ENCODE measurements at regions not wholly inside any gene's neighbourhood (a gene's known extent, or its start where the extent isn't known, plus 50 kb on each side); places are given as distances from the start of the nearest gene placed in this dataset.

DNA sequence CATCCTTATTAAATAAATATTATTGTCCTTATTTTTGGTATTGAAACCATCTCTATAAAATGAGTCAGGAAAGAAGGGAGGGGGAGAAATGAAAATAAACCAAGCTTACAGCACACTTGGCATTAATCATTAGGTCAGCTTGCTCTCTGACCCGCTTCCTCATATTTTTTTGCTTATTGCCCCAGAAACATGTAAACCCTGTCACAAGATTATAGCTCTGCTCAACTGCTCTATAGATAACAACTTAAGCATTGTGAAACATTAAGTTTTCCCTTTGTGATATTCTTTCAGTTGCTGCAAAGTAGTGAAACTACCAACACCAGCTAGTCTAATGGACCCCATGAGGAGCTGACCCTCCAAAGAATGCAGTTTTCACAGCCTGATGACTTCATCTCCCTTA is 819.5 kb downstream of the SLC16A7 start:
- DNase-seq (ENCODE audit: low spot score in 2 of 2, unreplicated experiment in 2 of 2) = no peak
- Mint-ChIP-seq H3K36me3 (no peaks in the 10 kb centered on the region), H3K4me1 (no peaks in the 10 kb centered on the region), H3K9me3 (peaks cover 22% of the 10 kb centered on the region), H3K4me3 (no peak overlapping the region), H3K27me3 (ENCODE audit: low read depth) (no peaks in the 10 kb centered on the region), H3K27ac (no peak overlapping the region)
- TF ChIP-seq, protein P1, sequence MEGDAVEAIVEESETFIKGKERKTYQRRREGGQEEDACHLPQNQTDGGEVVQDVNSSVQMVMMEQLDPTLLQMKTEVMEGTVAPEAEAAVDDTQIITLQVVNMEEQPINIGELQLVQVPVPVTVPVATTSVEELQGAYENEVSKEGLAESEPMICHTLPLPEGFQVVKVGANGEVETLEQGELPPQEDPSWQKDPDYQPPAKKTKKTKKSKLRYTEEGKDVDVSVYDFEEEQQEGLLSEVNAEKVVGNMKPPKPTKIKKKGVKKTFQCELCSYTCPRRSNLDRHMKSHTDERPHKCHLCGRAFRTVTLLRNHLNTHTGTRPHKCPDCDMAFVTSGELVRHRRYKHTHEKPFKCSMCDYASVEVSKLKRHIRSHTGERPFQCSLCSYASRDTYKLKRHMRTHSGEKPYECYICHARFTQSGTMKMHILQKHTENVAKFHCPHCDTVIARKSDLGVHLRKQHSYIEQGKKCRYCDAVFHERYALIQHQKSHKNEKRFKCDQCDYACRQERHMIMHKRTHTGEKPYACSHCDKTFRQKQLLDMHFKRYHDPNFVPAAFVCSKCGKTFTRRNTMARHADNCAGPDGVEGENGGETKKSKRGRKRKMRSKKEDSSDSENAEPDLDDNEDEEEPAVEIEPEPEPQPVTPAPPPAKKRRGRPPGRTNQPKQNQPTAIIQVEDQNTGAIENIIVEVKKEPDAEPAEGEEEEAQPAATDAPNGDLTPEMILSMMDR (IDR thresholded peaks at IDR 0.05; ENCODE audit: unreplicated experiment) = no peak

DNA sequence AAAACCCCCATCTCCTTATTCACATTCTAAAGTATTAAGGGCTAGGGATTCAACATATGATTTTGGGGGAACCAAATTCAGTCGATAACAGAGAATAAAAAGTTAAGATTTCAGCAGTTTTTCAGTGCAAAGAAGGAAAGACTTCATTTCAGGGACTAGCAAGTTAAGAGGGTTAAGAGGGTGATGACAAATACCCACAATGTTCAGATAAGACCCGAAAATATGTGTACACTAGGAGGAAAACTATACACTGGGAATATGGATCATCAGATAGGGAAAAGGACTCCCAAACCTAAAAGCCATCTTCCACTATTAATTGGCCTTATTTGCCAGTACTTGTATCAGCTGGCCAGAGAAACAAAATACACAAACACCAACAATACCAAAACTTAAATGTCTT is 824.2 kb downstream of the SLC16A7 start:
- Mint-ChIP-seq H3K4me3 (no peak overlapping the region), H3K36me3 (no peaks in the 10 kb centered on the region), H3K27me3 (ENCODE audit: low read depth) (no peaks in the 10 kb centered on the region), H3K9me3 (peaks cover 32% of the 10 kb centered on the region), H3K4me1 (no peaks in the 10 kb centered on the region), H3K27ac (no peak overlapping the region)
- DNase-seq (ENCODE audit: low spot score in 2 of 2, unreplicated experiment in 2 of 2) = no peak
- TF ChIP-seq, protein P1 (IDR thresholded peaks at IDR 0.05; ENCODE audit: unreplicated experiment) = no peak

DNA sequence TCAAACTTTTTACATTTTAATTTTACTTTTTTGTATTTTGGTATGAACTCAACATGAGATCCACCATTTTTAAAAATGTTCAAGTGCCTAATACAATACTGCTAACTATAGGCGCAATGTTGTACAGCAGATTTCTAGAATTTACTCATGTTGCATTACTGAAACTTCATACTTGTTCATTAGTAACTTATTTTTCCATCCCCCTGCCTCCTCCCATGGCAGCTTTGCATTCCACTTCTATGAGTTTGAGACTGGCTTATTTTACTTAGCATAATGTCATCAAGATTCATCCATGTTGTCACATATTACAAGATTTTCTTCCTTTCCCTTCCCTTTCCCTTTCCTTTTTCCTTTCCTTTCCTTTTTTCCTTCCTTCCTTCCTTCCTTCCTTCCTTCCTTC is 825.9 kb downstream of the SLC16A7 start:
- H3K27me3 Mint-ChIP-seq (ENCODE audit: low read depth) = no peaks in the 10 kb centered on the region
- no peak overlapping the region for H3K4me3 Mint-ChIP-seq
- H3K9me3 Mint-ChIP-seq = peaks cover 19% of the 10 kb centered on the region
- H3K4me1 Mint-ChIP-seq = no peaks in the 10 kb centered on the region
- no peak overlapping the region for H3K27ac Mint-ChIP-seq
- TF ChIP-seq, protein P1 (IDR thresholded peaks at IDR 0.05; ENCODE audit: unreplicated experiment) = no peak
- no peak for DNase-seq (ENCODE audit: low spot score in 2 of 2, unreplicated experiment in 2 of 2)
- no peaks in the 10 kb centered on the region for H3K36me3 Mint-ChIP-seq

DNA sequence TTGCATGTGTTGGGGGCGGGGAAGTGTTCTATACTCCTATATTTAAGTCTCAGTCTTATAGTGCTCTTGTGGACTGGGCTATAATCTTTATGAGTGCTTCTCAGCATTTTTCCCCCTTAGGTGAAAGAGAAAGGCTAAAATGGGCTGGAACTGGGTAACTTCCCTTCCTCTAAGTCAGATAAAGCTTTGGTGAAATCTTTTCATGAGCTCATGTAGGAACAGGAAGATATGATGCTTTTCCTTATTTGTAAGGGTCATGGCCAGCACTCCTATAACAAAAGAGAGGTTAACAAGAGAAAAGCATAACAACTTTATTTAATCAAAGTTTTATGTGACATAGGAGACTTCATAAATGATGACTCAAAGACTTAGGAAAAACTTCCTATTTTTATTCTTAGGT is 841.5 kb downstream of the SLC16A7 start:
- Mint-ChIP-seq H3K4me3 (no peak overlapping the region), H3K4me1 (no peaks in the 10 kb centered on the region), H3K36me3 (no peaks in the 10 kb centered on the region), H3K27ac (no peak overlapping the region), H3K9me3 (peaks cover 22% of the 10 kb centered on the region), H3K27me3 (ENCODE audit: low read depth) (no peaks in the 10 kb centered on the region)
- no peak for DNase-seq (ENCODE audit: low spot score in 2 of 2, unreplicated experiment in 2 of 2)
- TF ChIP-seq, protein P1 (IDR thresholded peaks at IDR 0.05; ENCODE audit: unreplicated experiment) = no peak

DNA sequence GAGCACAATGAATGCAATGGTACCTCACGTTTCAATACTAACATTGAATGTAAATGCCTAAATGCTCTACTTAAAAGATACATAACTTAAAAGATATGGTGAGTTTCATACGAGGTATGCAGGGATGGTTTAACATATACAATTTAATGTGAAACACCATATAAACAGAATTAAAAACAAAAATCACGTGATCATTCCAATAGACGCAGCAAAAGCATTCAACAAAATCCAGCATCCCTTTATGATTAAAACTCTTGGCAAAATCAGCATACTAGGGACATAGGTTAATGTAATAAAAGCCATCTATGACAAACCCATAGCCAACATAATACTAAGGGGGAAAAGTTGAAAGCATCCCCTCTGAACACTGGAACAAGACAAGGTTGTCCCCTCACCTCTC is 845.7 kb downstream of the SLC16A7 start:
- no peaks in the 10 kb centered on the region for H3K36me3 Mint-ChIP-seq
- DNase-seq (ENCODE audit: low spot score in 2 of 2, unreplicated experiment in 2 of 2) = no peak
- no peak overlapping the region for H3K4me3 Mint-ChIP-seq
- no peaks in the 10 kb centered on the region for H3K4me1 Mint-ChIP-seq
- no peak overlapping the region for H3K27ac Mint-ChIP-seq
- TF ChIP-seq, protein P1 (IDR thresholded peaks at IDR 0.05; ENCODE audit: unreplicated experiment) = no peak
- H3K9me3 Mint-ChIP-seq = peaks cover 49% of the 10 kb centered on the region
- H3K27me3 Mint-ChIP-seq (ENCODE audit: low read depth) = no peaks in the 10 kb centered on the region

DNA sequence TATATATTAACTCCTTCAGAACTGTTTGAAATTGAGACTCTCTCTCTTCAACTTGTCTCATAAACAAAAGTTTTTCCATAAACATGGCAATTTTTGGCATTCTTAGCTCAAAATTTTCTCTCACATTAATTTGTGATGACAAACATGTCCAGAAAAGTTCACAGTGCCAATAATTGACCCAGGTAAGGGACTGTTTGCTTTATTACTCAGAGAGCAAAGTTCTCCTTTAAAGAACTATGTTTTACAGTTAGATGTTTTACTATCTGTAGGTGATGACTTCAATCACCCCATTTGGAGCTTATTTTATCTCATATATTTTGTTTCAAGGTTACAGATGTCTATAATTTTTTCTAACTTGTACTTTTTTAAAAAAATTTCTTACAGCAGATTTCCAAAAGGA is 855.6 kb downstream of the SLC16A7 start:
- TF ChIP-seq, protein P1 (IDR thresholded peaks at IDR 0.05; ENCODE audit: unreplicated experiment) = no peak
- H3K4me3 Mint-ChIP-seq = no peak overlapping the region
- H3K4me1 Mint-ChIP-seq = no peaks in the 10 kb centered on the region
- no peak overlapping the region for H3K27ac Mint-ChIP-seq
- no peak for DNase-seq (ENCODE audit: low spot score in 2 of 2, unreplicated experiment in 2 of 2)
- H3K36me3 Mint-ChIP-seq = no peaks in the 10 kb centered on the region
- H3K9me3 Mint-ChIP-seq = peaks cover 5% of the 10 kb centered on the region
- H3K27me3 Mint-ChIP-seq (ENCODE audit: low read depth) = no peaks in the 10 kb centered on the region
